WTC11 (cell line): ENCODE measurements at regions not wholly inside any gene's neighbourhood (a gene's known extent, or its start where the extent isn't known, plus 50 kb on each side); places are given as distances from the start of the nearest gene placed in this dataset.

Experiments
- ATF1 ChIP-seq: sonication (generic); formaldehyde crosslinking; IDR thresholded peaks from 2 replicates; pipeline ENCODE4 v1.8.1; 2023; ENCODE audit warnings: mild to moderate bottlenecking, moderate library complexity, missing genetic modification reagents
- ETV6 ChIP-seq: sonication (generic); formaldehyde crosslinking; IDR thresholded peaks from 2 replicates; pipeline ENCODE4 v1.8.1; 2022; ENCODE audit warnings: mild to moderate bottlenecking, missing genetic modification reagents
- FOXK1 ChIP-seq: sonication (generic); formaldehyde crosslinking; IDR thresholded peaks from 2 replicates; pipeline ENCODE4 v1.8.0; 2022; ENCODE audit warnings: mild to moderate bottlenecking, moderate library complexity, missing genetic modification reagents
- NR1H2 ChIP-seq: sonication (generic); formaldehyde crosslinking; IDR thresholded peaks from 2 replicates; pipeline ENCODE4 v1.9.0; 2021; ENCODE audit warnings: mild to moderate bottlenecking, moderate library complexity, missing genetic modification reagents
- SMAD4 ChIP-seq: sonication (generic); formaldehyde crosslinking; IDR thresholded peaks from 2 replicates; pipeline ENCODE4 v1.8.0; 2022; ENCODE audit warnings: mild to moderate bottlenecking, missing genetic modification reagents
- ZBTB43 ChIP-seq: sonication (generic); formaldehyde crosslinking; IDR thresholded peaks from 2 replicates; pipeline ENCODE4 v1.8.1; 2023; ENCODE audit warnings: mild to moderate bottlenecking, missing genetic modification reagents
- ZNF121 ChIP-seq: sonication (generic); formaldehyde crosslinking; IDR thresholded peaks from 2 replicates; pipeline ENCODE4 v1.8.0; 2023; ENCODE audit warnings: missing genetic modification reagents

GRCh38 chr1:193392686-193393085, 206.3 kb upstream of the B3GALT2 start:
- TF ChIP-seq FOXK1 (no peak), NR1H2 (no peak), ZNF121 (CRISPR knock-in tag) (no peak), ZBTB43 (CRISPR knock-in tag) (no peak), ATF1 (CRISPR knock-in tag) (no peak), ETV6 (CRISPR knock-in tag) (no peak), SMAD4 (CRISPR knock-in tag) (no peak)
